GM21360 (cell line): ENCODE measurements at regions not wholly inside any gene's neighbourhood (a gene's known extent, or its start where the extent isn't known, plus 50 kb on each side); places are given as distances from the start of the nearest gene placed in this dataset.

ENCODE experiments used
- ATAC-seq: cut with Tn5 transposase; IDR thresholded peaks from one replicate; pipeline ENCODE4 v1.9.1; 2021; ENCODE audit warnings: mild to moderate bottlenecking, moderate library complexity; ENCODE audit not compliant: unreplicated experiment

- peak; percentile 80 for ATAC-seq
These were observed 503.9 kb upstream of the NR2F2 start for GRCh38 chr15:95826412-95827195.

GRCh38 chr15:95829062-95829461 lies 501.4 kb upstream of the NR2F2 start:
- no peak for ATAC-seq

GRCh38 chr15:95830281-95830680 lies 500.2 kb upstream of the NR2F2 start:
- no peak for ATAC-seq

DNA sequence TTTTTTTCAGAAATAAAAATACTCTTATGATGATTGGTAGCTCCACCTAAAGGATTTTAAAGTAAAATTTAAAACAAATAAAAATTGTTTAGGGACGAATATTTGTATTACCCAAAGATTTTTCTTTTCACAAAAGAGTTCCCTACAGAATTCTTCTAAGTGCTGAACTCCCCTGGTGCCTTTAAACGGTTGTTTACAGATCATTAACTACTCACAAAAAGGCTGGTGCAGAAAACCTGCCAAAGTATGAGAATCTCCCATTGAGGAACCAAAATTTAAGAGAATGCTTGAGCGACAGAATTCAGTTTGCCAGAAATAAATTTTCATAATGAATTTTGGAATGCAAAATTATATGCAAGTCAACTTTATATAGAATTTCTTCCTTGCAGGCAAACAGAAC lies 497.8 kb upstream of the NR2F2 start:
- ATAC-seq, result no peak

DNA sequence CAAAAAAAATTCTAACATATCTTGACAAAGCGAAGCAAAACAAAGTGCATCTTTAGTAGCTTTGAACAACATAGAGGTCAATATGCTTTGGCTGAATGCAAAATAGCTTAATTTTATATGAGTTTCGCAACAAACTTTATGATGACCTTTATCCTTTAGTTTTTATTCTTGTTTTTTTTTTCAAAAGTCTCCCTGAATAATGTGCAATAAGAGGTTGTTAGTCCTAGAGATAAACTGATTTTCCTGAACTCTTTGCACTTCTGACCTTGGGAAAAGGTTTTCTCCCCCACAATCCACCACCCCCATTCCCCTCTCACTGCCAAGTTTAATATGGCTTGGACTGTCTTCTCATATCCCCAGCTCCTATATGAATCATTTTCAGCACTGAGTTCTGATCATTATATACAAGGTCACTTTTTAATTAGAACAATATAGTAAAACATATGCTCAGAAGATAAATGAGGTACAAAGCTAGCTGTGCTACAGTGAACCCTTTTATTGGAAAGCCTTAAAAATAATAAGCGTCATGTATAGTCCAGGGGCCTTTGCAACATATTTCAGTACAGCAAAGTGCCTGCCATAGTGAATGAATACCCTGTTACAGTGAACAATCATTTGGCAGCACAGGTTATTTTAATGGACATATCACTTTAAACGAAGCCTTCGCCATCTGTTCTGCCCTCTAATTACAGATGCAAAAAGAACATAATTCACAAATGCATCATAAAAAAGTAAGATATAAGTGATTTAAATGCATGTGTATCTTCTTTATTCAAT lies 496.3 kb upstream of the NR2F2 start:
- no peak for ATAC-seq

DNA sequence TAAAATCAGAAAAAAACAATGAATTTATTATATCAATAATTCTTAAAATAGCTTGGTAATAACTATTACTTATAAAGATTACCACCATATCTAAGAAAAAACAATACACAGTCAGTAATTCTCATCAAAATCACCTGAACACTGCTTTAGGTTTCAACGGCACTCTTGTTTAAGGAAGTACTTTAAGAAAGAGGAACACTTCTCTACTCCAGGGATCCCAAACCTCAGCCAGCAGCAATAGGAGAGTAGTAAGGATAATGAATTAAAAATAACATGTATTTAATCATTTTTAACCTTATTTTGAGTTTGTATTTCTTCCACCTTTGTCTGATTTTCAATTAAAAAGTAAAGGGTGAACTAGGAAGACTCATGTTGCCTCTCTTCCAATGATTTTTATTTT lies 494.0 kb upstream of the NR2F2 start:
- ATAC-seq, result no peak

GRCh38 chr15:95837341-95838004 lies 493.0 kb upstream of the NR2F2 start:
- no peak for ATAC-seq

GRCh38 chr15:95839367-95839782 lies 491.1 kb upstream of the NR2F2 start:
- peak; percentile 84 for ATAC-seq

- no peak for ATAC-seq
These were observed 490.5 kb upstream of the NR2F2 start for GRCh38 chr15:95840004-95840403.

- ATAC-seq, result no peak
These were observed 489.6 kb upstream of the NR2F2 start for GRCh38 chr15:95840855-95841254.

DNA sequence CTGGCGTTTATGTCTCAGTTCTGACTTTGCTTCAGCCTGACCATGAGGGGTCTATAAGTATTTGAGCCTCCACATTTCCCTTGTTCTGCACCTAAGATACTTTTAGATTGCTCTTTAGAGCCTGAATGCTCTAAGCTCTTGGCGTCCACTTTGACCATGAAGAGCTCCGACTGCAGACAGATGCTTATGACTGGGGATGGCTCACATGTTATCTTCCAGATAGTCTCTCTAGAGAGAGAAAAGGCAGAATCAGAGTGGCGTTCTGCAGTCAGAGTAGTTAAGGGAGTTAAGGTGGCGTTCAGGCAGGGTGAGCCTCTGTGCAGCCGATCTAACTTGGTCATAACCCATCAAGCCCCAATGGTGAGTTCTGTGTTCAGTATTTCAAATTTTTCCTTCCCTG lies 487.9 kb upstream of the NR2F2 start:
- no peak for ATAC-seq

DNA sequence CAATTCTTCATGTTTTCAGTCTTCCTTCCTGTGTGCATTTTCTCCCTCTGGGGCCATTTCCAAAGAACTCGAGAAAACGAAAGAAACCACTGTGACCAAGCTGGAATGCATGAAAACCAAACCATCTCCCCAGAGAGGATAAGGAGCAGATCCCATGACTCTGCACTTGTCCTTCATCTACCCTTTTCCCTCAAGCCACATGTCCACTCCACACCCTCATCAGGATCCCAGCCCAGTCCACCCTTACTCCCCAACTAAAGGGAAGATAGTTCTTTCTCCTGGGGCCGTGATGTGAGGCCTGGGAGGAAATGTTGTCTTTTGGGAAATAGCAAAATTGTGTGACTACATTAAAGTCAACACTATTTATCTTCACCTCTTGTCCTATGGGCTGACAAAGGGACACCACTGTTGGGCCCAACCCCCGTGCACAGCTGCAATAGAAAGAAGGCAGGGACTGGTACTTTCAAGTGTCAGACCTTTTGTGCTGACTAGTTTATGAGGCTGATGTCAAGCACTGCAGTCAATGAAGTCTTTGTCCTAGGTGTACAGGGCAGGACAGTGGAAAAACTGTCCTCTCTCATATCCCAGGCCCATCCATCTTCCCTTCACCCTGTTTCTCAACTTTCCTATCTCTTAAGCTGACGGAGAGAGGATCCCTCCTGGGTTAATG lies 487.1 kb upstream of the NR2F2 start:
- no peak for ATAC-seq

GRCh38 chr15:95845862-95846515 lies 484.5 kb upstream of the NR2F2 start:
- no peak for ATAC-seq

GRCh38 chr15:95848126-95848525 lies 482.4 kb upstream of the NR2F2 start:
- no peak for ATAC-seq

- no peak for ATAC-seq
These were observed 479.7 kb upstream of the NR2F2 start for GRCh38 chr15:95850837-95851236.

DNA sequence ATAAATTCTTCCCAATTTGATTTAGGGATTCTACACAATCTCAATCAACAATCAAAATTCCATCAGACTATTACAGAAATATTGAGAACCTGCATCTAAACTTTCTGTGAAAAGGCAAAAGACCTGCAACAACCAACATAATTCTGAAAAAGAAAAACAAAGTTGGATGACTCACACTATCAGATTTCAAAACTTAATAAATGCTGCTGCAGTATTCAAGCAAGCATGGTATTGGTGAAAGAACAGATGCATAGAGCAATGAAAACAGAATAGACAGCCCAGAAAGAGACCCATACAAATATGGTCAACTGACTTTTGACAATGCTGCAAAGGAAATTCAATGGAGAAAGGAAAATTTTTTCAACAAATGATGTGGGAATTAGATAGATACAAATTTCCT lies 477.1 kb upstream of the NR2F2 start:
- ATAC-seq, result no peak

DNA sequence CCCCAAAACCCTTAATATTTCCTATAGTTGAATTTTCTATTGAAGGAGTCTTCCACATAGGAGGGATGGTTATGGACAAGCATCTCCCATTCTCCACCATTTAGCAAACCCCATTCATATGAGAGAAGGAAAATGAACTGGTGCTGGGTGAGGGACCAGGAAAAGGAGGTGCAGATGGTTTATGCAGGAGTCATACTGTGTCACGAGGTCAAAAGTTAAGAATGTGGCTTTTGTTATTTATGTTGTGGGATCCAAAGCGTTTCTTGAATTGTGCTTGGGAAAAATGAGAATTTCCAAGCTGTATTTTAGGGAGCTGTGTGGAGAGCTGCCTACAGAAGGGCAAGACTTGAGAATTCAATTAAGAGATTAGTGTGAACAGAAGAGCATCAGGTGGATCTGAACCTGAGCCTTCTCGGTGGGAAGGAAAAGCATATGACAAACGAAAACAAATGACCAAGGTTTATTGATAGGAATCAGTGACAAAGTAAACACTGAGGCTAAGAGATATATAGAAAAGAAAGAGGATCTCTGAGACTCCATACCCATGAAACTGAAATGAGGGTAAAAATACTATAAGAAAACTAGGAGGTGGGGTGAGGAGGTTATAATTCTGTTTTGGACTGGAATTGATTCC lies 473.3 kb upstream of the NR2F2 start:
- ATAC-seq, result no peak

DNA sequence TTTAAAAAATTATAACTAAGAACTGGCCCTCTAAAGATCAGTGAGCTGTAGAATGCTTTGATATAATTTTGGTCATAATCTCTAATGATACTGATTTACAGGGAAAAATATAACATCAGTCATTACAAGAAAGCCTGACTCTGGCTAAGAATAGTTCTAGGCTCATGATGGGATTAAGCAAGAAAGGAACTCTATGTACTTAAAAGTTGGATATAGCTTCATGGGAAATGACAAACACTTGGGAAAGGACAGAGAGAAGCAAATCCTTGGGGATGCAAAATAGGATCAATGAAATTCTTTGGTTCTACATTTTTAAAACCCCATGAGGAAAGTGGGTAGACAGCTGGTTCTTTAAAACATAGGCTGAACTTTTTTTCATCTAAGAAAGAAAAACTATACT lies 472.7 kb upstream of the NR2F2 start:
- no peak for ATAC-seq

DNA sequence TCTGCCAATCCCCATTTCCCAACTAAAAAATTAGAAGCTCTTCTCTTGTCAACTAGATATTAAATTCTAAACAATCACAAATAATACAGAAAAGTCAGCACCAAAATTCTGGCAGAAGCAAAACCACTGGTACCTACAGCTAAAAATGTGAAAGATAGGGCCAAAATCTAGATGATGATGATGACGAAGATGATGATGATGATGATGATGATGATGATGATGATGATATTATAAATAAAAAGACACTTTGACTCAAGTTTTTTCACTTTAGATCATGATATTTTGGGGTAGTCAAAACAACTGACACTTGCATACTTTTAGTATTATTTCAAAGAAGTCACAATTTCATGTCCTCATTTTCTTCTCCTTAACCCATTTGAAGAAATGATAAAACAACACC lies 470.1 kb upstream of the NR2F2 start:
- ATAC-seq, result no peak

DNA sequence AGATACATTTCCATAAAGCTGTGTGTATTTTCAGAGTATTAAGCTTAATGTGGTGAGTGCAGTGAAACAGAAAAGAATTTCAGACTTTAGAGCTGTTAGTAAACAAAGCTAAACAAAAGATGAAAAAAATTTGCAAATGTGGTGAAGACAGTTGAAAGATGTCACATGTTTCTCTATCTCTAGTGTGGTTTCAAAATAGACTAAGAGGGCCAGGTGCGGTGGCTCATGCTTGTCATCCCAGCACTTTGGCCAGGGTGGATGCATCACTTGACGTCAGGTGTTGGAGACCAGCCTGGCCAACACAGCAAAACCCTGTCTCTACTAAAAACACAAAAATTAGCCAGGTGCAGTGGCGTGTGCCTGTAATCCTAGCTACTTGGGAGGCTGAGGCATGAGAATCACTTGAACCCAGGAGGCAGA lies 466.0 kb upstream of the NR2F2 start:
- peak; percentile 79 for ATAC-seq
